ENCODE measurements at regions not wholly inside any gene's neighbourhood (a gene's known extent, or its start where the extent isn't known, plus 50 kb on each side); places are given as distances from the start of the nearest gene placed in this dataset.
"Not testable (repeated sequence)": the region's sequence is repeated elsewhere in the genome, so short reads cannot be mapped to it uniquely, and the experiment has no call there.

DNA sequence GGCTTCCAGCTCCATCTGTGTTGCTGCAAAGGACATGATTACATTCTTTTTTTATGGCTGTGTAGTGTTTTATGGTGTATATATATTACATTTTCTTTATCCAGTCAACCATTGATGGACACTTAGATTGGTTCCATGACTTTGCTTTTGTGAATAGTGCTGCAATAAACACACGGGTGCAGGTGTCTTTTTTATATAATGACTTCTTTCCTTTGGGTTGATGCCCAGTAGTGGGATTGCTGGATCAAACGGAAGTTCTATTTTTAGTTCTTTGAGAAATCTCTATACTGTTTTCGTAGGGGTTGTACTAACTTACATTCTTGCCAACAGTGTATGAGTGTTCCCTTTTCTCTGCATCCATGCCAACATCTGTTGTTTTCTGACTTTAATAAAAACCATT, 189.7 kb downstream of the ACTR3B start:
- DNase-seq (ENCODE audit: low read depth in 3 of 3): no peak

DNA sequence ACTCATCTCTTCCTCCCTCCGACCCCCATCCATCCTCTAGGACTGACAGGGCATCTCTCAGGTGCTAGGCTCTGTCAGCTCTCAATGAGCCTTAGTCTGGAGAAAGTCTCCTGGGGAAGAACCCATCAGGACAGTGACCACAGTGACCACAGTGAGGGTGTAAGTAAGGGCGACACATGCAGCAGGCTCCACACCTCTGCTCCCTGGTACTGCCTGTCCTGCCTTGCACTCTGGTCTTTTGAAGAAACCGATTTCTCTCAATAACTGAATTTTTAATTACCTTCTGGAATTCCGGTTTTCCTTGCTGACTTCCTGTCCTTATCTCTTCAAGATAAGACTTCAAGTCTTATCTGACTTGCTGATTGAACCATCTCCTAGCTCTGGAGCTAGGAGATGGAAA, 190.2 kb downstream of the ACTR3B start:
- no peak for DNase-seq (ENCODE audit: low read depth in 3 of 3)

DNA sequence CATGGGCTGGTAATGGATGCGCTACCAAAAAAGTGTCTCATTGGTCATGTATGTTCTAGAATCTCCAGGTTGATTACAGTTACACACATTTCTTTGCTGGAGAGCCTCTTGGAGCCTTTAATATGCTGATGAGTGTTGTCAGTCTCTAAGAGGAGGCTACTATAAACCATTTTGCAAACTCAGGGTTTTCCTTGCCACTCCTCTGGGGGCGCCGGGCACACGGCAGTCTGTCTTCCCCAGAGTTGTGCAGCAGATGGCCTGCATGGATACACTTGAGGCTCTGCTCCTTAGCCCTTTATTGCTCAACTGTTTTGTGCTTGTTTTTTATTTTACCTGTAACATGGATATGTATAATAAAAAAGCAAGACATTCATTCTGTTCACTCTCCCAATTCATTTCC, 196.5 kb downstream of the ACTR3B start:
- DNase-seq (ENCODE audit: low read depth in 3 of 3): no peak

DNA sequence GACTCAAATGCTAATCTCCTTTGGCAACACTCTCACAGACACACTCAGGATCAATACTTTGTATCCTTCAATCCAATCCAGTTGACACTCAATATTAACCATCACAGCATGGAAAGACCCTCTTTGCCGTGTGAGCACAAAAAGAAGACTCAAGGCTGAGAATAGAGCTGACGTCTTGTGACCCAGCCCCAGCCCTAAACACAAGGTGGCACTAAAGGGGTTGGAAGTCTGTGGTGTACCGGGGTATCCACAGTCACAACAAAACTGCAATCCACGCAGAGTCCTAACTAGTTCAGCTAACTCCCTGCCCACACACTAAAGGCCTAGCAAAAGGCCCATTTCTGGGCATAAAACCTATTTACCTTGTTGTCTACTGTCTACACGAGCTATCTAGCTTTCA, 200.1 kb downstream of the ACTR3B start:
- no peak for DNase-seq (ENCODE audit: low read depth in 3 of 3)

DNA sequence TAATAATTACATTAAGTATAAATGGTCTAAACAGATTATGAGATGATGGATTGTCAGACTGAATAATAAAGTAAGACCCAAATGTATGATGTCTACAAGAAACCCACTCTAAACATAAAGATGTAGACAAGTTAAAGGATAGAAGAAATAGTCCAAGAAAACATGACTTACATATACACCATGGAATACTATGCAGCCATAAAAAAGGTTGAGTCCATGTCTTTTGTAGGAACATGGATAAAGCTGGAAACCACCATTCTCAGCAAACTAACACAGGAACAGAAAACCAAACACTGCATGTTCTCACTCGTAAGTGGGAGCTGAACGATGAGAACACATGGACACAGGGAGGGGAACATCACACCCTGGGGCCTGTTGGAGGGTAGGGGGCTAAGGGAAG, 202.2 kb downstream of the ACTR3B start:
- DNase-seq (ENCODE audit: low read depth in 3 of 3): not testable (repeated sequence)

DNA sequence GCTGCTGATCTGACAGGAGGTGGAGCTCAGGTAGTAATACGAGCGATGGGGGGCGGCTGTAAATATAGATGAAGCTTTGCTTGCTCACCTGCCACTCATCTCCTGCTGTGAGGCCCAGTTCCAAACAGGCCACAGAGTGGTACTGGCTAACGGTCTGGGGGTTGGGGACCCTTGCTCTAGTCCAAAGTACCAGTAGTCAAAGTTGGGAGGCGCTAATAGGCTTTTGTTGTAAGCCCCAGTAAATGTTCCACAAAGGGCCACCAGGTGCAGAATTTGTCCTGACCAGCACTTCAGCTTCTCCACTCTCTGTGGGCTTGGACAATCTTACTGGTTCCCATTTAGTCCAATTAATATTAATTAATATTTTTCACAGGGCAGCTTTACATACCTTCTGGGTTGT, 206.6 kb downstream of the ACTR3B start:
- DNase-seq (ENCODE audit: low read depth in 3 of 3): no peak

DNA sequence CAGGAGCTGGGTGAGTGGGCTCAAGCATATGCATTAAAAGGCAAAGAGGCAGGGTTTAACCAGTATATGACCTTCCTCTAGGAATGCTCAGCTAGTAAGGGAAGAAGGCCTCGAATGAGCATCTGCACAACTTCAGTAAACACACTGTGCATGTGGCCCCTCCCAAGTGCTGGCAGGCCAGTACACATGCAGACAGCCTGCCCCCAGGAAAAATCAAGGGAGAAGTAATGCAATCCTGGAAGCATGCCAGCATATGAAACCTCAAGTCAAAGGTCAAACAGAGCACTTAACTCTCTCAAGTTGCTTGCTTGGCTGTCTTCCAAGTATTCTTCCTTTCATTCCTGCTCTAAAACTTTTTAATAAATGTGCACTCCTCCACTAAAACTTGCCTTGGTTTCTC, 208.4 kb downstream of the ACTR3B start:
- DNase-seq (ENCODE audit: low read depth in 3 of 3): no peak

DNA sequence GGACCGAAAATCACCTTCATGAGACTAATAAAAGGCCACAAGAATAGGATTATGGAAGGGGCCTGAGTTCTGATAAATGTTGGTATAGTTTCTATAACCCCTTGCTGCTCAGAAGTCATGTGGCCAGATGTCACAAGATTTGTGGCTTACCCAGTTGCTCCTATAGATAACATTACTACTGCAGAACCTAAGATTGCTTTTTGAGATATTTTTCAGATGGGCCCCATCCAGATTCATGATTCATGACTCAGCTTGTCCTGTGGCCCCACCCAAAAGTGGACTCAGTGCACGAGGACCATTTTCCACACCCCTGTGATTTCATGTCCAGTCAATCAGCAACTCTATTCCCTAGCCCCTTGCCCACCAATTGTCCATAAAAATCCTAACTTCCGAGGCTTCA, 209.0 kb downstream of the ACTR3B start:
- DNase-seq (ENCODE audit: low read depth in 3 of 3): no peak

DNA sequence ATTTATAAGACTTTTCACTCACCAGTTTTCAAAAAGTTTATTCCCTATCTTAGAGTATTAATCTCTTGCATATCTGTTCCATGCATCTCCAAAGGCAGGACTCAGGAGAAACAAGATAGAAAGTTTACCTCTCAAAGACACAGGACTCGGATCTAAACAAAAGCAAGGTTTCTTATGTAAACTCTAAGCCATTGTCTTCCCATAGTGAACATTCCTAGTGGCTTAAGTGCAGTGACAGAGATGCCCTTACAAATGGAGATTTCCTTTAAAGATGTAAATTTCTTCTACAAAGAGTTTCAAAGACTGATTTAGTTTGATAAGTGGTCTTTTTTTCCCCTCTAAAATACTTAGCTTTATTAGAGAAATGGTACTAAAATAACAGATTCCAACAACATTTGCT, 209.8 kb downstream of the ACTR3B start:
- no peak for DNase-seq (ENCODE audit: low read depth in 3 of 3)

DNA sequence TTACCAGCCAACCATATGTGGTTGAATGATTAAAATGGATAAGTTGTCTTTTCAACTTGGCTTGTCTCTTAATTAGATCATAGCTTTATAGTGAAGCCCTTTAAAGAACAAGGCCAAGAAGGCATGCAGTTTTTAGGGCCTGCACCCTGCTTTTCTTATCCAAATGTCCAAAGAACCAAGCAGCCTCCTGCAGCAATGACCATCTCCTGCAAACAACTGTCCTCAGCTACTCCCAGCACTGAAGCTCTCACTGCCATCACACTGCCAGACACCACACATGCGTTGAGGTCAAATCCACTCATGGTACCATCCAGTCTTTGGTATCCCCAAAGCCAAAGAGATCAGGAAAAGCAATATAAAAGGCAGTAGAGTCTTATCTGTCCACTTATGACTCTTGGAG, 210.3 kb downstream of the ACTR3B start:
- DNase-seq (ENCODE audit: low read depth in 3 of 3): no peak

DNA sequence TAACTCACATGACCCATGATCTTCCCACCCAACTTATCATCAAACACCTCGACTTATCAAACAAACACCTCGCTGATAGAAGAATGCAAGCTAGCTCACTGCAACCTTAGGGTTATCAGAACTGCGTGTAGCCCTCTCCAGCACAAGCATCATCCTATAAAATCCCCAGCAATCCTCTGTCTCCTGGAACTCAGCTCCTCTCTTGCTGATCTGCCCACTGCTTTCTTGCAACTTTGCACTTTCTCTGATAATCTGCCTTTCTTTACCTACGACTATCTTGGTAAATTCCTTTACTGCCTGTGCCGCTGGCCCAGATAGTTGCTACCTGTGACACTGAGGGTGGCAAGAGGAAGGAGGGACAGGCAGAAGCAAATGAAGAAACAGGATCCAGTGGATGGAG, 210.9 kb downstream of the ACTR3B start:
- no peak for DNase-seq (ENCODE audit: low read depth in 3 of 3)

DNA sequence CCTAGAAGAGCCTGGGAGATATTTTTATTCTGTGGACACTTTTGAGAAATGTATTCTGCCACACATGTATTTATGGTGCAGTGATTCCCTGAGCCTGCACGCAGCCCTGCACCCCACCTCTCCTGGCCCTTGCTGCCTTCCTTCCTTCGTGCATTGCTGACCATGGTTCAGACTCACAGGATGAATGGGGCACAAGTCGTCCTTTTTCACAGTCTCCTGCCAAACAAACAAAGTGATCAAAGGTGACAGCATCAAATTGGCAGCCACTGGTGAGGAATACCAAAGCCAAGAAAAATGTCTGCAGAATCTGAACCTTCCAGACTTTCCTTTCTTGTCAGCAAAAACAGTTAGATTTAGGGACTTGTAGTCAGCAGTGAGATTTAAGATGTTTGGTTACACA, 215.0 kb downstream of the ACTR3B start:
- no peak for DNase-seq (ENCODE audit: low read depth in 3 of 3)

DNA sequence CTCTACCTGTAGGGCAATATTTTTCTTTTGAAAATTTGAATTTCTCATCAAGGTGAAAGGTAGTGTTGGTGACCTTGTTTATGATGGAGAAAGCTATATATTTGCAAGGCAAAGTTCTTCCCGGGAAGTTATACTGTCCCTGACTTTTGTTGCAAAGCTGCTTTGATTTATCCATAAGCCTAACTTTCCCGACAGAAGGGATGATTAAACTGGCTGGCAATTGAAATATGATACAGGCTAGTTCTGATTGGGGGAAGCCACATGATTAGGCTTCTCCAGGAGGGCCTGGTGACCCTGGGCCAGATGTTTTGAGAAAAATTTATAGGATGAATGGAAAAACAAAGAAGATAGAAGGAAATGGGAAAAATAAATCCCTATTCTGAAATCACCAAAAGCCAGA, 215.5 kb downstream of the ACTR3B start:
- DNase-seq (ENCODE audit: low read depth in 3 of 3): no peak

DNA sequence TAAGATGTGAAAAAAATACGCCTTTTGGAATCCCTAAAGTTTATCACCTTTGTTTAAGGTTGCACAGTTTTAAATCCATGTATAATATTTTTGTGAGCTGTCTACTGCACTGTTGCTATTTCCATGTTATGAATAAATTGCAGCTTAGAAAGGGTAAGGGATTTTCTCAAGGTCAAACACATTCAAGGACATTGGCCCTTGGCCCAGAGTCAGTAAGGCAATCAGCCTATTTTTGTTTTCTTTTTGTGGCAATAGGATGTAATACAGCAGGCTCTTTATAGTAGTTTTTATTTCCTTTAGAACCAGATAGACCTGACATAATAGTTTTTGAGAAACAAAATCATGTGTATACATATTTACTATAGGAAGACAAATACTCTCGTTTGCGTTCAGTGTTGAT, 219.8 kb downstream of the ACTR3B start:
- DNase-seq (ENCODE audit: low read depth in 3 of 3): no peak

DNA sequence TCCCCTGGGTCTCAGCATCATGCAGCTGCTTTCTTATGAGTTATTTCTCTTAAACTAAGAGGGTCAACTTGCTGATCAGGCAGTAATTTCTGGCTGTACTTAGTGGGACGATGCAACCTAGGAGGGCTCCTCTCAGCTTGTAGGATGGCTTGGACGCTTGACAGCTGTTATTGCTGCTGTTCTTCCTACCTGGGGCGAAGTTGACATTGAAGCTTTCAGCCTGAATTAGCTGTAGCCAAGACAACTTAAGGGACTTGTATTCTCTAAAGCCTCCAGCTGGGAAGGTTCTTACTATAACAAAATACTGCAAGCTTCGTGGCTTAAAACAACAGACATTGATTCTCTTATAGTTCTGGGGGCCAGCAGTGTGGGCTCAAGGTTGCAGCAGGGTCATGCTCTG, 224.9 kb downstream of the ACTR3B start:
- no peak for DNase-seq (ENCODE audit: low read depth in 3 of 3)

DNA sequence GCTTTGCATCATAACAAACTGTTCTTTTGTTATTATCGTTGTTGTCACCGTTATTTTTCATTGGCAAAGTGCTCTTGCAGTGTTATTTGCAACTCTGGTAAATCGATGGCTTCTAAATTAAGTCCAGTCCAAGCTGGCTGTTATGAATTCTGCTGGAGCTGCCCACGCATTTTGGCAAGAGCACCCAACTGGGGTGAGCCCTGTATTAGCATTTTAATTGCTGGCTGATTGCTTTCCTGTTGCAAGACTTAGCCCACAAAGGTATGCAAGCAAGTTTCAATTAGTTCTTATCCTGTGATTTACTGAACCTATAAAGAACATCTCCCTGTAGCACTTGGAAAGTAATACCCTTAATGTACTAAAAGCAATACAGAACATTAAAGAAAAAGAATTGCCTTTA, 226.8 kb downstream of the ACTR3B start:
- DNase-seq (ENCODE audit: low read depth in 3 of 3): no peak

DNA sequence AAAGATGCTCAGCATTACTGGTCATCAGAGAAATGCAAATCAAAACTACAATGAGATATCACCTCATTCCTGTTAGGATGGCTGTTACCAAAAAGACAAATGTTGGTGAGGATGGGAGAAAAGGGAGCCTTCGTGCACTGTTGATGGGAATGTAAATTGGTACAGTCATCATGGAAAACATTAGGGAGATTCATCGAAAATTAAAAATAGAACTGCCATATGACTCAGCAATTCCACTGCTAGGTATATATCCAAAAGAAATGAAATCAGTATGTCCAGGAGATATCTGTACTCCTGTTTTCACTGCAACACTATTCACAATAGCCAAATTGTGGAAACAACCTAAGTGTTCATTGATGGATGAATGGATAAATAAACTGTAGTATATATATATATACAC, 228.1 kb downstream of the ACTR3B start:
- no peak for DNase-seq (ENCODE audit: low read depth in 3 of 3)

DNA sequence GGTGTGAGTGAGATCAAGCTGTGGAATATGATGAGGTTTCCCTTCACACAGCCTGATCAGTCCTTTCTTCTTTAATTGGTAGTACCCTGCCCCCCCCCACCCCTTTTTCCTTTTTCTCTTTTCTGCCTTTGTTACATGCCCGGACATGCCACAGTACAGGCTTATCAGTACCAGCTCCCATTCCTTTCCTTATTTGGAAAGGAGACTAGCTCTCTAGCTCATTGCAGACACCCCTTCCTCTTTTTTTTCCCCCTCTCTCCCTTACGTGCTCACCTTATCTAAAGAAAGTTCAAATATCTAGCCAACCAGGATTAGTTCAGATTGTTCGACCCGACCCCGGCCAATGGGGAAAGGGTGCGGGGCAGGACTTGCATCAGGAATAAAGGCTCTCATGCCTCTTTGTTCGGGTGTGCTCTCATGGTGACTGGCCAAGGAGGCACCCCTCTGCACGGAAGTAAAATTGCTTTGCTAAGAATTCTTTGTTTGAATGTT, 230.4 kb downstream of the ACTR3B start:
- DNase-seq (ENCODE audit: low read depth in 3 of 3): no peak

DNA sequence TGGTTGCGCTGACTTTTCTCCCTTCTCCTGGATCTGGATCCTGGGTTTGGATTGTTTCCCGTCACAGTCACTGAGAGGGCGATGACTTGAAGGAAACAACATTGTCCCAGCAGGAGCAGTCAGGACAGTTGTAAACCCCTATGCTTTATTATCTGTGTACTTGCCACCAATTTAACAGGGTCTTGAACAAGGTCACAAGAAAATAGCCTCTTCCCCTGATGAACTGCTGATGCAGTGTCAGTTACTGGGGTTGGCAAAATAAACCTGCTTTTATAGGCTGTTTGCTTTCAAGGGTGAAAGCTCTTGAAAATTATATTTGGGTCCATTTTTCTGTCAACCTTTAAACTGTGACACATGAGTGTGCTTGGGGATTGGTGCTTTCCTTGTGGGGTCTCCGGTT, 238.9 kb downstream of the ACTR3B start:
- no peak for DNase-seq (ENCODE audit: low read depth in 3 of 3)

DNA sequence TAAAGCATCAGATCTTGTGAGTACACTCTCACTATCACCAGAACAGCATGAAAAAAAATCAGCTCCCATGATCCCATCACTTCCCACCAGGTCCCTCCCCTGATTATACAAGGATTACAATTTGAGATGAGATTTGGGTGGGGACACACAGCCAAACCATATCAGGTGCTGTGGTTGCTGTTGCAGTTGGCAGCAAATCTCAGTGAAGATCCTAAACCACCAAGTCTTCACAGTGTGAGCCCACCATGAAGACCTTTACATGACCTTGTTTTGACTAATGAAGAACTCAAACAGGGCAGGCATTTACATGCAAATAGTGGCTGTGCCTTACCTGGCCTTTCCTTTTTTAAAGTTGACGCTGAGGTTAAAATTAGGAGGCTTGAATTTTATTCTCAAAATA, 242.6 kb downstream of the ACTR3B start:
- no peak for DNase-seq (ENCODE audit: low read depth in 3 of 3)

DNA sequence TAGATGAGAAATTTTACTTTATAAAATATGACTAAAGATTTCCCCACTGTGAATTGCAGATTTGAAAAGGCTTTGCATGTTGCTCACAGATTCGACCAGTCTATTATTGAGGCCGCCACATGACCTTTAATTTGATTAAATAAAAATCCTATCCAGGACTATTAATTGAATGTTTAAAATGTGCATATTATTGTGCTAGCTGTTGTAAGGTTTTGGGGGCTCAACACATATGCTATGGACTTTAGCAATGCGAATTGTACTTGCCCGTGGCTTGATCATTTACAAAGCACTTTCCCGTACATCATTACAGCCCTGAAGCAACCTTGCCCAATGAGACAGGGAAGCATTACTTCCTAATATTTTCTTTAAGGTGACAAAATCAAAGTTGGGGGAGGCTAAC, 243.0 kb downstream of the ACTR3B start:
- DNase-seq (ENCODE audit: low read depth in 3 of 3): no peak

DNA sequence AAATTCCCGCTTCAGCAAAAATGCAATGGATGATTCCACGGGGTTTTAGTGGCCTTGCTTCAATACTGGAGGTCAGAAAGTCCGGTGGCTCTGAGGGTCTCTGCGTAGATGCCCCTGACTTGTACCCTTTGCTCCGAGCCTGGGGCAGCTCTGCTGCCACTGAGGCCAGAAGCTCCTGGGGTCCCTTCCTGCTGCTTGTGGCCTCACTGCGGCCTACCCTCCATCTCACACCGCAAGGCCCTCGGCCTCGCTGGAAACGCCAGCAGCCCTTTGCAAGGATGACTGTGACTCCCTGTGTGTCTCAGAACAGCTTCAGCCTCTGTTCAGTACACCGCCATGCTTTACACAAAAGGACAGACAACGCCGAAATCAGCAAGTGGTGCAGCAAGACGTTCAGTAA, 244.8 kb downstream of the ACTR3B start:
- no peak for DNase-seq (ENCODE audit: low read depth in 3 of 3)

DNA sequence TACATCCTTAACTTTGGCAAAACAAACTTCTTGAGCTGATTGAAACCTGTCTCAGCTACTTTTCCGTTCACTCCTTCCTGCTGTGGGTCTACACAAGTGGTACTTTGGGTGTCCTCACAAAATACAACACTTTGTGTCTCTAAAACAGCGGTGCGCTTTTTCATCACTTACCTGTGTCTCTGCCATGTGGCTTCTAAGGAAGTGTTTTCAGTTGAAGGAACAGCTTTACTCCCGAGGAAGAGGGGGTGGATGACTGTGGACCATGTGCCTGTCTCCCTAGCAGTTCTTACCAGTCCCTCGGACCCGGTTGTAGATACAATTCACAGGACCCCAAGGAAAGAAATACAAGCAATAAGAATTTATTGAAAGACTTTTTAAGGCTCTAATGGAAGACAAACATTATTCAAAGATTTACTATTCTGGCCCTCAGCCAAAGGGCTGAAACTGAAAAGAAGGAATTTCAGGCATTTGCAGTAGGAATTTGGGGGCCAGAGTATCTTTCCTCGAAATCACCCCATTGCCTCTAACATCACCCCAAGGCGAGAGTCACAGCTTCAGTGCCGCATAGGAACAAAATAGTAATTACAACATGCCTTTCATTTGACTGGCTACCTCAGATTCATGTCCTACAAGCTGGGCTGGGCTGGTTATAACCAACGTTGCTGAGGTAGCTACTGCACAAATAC, 246.3 kb downstream of the ACTR3B start:
- DNase-seq (ENCODE audit: low read depth in 3 of 3): no peak

DNA sequence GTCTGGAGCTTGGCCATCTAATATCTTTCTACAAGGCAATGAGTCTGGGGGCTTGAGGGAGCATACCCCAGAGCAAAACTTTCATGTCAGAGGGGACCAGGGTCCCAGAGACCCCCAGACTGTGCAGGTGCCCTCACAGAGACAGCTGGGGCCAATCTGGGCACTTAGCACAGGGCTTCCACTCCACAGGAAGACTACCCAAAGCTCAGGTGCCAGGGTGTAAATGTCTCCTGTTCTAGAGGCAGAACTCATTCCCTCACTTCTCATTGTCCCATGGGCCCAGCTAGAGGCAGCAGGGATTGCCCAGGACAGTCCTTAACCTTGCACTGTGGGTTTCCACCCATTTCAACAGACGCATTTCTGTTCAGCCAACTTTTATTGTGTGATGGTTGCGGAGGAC, 246.9 kb downstream of the ACTR3B start:
- no peak for DNase-seq (ENCODE audit: low read depth in 3 of 3)

All from stimulated activated CD4-positive, alpha-beta T cell treated with anti-CD3 and anti-CD28 coated beads, TNF-alpha, amount 100 ng/mL, for 24 hours (primary cell).